Spleen (tissue), 7 donors: ENCODE measurements at regions not wholly inside any gene's neighbourhood (a gene's known extent, or its start where the extent isn't known, plus 50 kb on each side); places are given as distances from the start of the nearest gene placed in this dataset.
"Not testable (repeated sequence)": the region's sequence is repeated elsewhere in the genome, so short reads cannot be mapped to it uniquely, and the experiment has no call there.

ENCODE experiments used
- POLR2A ChIP-seq, 3 donors: fragments of 450-650 bp; IDR thresholded peaks; one replicate each; pipeline ENCODE4 v1.5.1; 2017; ENCODE audit warnings: antibody characterized with exemption in 3 of 3, mild to moderate bottlenecking in 1 of 3
- POLR2AphosphoS5 ChIP-seq, 3 donors: sonication (generic); formaldehyde crosslinking; IDR thresholded peaks; one replicate each; pipeline ENCODE4 v1.5.1; 2017; ENCODE audit warnings: antibody characterized with exemption in 3 of 3
- TF ChIP-seq, protein P1 (sequence below), 11 experiments: fragments of 200-600 bp in 7 of 11; fragments of 450-650 bp in 4 of 11; sonication (generic) in 4 of 11; IDR thresholded peaks in 8 of 11; conservative IDR thresholded peaks in 3 of 11; 1 replicate in 7 of 11; 2 replicates in 4 of 11; pipeline versions ENCODE4 v1.4.0 to v1.8.0; 2016 to 2021; ENCODE audit warnings: antibody characterized with exemption in 11 of 11, inconsistent platforms in 4 of 11, mild to moderate bottlenecking in 1 of 11
- donor health status: DM: no; HTN: no; CAD: no; lungs with moderate emphysema.
- donor health status: DM: no; HTN: no; CAD: no.
- donor health status: DM: no; HTN: no; CAD: no.

DNA sequence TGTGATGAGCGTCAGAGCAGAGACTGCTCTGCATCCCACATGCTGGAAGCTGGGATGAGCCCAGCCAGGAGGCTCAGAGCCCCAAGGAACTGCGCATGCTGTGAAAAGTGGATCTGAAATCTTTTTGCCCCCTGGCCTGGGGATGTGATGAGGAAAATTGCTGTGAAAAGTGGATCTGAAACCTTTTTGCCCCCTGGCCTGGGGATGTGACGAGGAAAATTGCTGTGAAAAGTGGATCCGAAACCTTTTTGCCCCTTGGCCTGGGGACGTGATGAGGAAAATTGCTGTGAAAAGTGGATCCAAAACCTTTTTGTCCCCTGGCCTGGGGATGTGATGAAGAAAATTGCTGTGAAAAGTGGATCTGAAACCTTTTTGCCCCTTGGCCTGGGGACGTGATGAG is 187.9 kb downstream of the BANP start:
- TF ChIP-seq, protein P1, sequence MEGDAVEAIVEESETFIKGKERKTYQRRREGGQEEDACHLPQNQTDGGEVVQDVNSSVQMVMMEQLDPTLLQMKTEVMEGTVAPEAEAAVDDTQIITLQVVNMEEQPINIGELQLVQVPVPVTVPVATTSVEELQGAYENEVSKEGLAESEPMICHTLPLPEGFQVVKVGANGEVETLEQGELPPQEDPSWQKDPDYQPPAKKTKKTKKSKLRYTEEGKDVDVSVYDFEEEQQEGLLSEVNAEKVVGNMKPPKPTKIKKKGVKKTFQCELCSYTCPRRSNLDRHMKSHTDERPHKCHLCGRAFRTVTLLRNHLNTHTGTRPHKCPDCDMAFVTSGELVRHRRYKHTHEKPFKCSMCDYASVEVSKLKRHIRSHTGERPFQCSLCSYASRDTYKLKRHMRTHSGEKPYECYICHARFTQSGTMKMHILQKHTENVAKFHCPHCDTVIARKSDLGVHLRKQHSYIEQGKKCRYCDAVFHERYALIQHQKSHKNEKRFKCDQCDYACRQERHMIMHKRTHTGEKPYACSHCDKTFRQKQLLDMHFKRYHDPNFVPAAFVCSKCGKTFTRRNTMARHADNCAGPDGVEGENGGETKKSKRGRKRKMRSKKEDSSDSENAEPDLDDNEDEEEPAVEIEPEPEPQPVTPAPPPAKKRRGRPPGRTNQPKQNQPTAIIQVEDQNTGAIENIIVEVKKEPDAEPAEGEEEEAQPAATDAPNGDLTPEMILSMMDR (IDR thresholded peaks at IDR 0.05 in 8 of 11, conservative IDR thresholded peaks at IDR 0.05 in 3 of 11) = not testable (repeated sequence)
- TF ChIP-seq POLR2AphosphoS5, POLR2A (IDR thresholded peaks at IDR 0.05): not testable (repeated sequence)
